ENCODE measurements at regions not wholly inside any gene's neighbourhood (a gene's known extent, or its start where the extent isn't known, plus 50 kb on each side); places are given as distances from the start of the nearest gene placed in this dataset.
"Not testable (repeated sequence)": the region's sequence is repeated elsewhere in the genome, so short reads cannot be mapped to it uniquely, and the experiment has no call there.

GRCh38 chr12:73009138-73009834 lies 737.1 kb downstream of the TRHDE start:
- DNase-seq (ENCODE audit: low read depth), result not testable (repeated sequence)

GRCh38 chr12:73017981-73018380 lies 745.8 kb downstream of the TRHDE start:
- no peak for DNase-seq (ENCODE audit: low read depth)

GRCh38 chr12:73053893-73054292 lies 781.7 kb downstream of the TRHDE start:
- DNase-seq (ENCODE audit: low read depth), result no peak

GRCh38 chr12:73057428-73057827 lies 785.3 kb downstream of the TRHDE start:
- no peak for DNase-seq (ENCODE audit: low read depth)

- no peak for DNase-seq (ENCODE audit: low read depth)
Observed at GRCh38 chr12:73065913-73066312, 793.7 kb downstream of the TRHDE start.

- DNase-seq (ENCODE audit: low read depth), result no peak
Observed at GRCh38 chr12:73067616-73068015, 795.4 kb downstream of the TRHDE start.

- no peak for DNase-seq (ENCODE audit: low read depth)
Observed at GRCh38 chr12:73072214-73072613, 800.0 kb downstream of the TRHDE start.

- DNase-seq (ENCODE audit: low read depth), result no peak
Observed at GRCh38 chr12:73076760-73077159, 804.6 kb downstream of the TRHDE start.

GRCh38 chr12:73083736-73084135 lies 811.6 kb downstream of the TRHDE start:
- no peak for DNase-seq (ENCODE audit: low read depth)

- DNase-seq (ENCODE audit: low read depth), result no peak
Observed at GRCh38 chr12:73106296-73106695, 834.1 kb downstream of the TRHDE start.

GRCh38 chr12:73106896-73107295 lies 834.7 kb downstream of the TRHDE start:
- no peak for DNase-seq (ENCODE audit: low read depth)

- DNase-seq (ENCODE audit: low read depth), result no peak
Observed at GRCh38 chr12:73110816-73111215, 838.6 kb downstream of the TRHDE start.

- no peak for DNase-seq (ENCODE audit: low read depth)
Observed at GRCh38 chr12:73112035-73112816, 840.1 kb downstream of the TRHDE start.

GRCh38 chr12:73124480-73124879 lies 852.3 kb downstream of the TRHDE start:
- DNase-seq (ENCODE audit: low read depth), result no peak

GRCh38 chr12:73125148-73125547 lies 853.0 kb downstream of the TRHDE start:
- no peak for DNase-seq (ENCODE audit: low read depth)

- no peak for DNase-seq (ENCODE audit: low read depth)
Observed at GRCh38 chr12:73136386-73136785, 864.2 kb downstream of the TRHDE start.

GRCh38 chr12:73139642-73140041 lies 867.5 kb downstream of the TRHDE start:
- DNase-seq (ENCODE audit: low read depth), result not testable (repeated sequence)

- no peak for DNase-seq (ENCODE audit: low read depth)
Observed at GRCh38 chr12:73158341-73158740, 886.2 kb downstream of the TRHDE start.

- DNase-seq (ENCODE audit: low read depth), result no peak
Observed at GRCh38 chr12:73159954-73160353, 887.8 kb downstream of the TRHDE start.

GRCh38 chr12:73161970-73162369 lies 889.8 kb downstream of the TRHDE start:
- no peak for DNase-seq (ENCODE audit: low read depth)

GRCh38 chr12:73180734-73181133 lies 908.6 kb downstream of the TRHDE start:
- no peak for DNase-seq (ENCODE audit: low read depth)

- DNase-seq (ENCODE audit: low read depth), result no peak
Observed at GRCh38 chr12:73181244-73181643, 909.1 kb downstream of the TRHDE start.

GRCh38 chr12:73185403-73185802 lies 913.2 kb downstream of the TRHDE start:
- no peak for DNase-seq (ENCODE audit: low read depth)

GRCh38 chr12:73186272-73186671 lies 914.1 kb downstream of the TRHDE start:
- no peak for DNase-seq (ENCODE audit: low read depth)

Data from EH (cell line).